ENCODE measurements at regions not wholly inside any gene's neighbourhood (a gene's known extent, or its start where the extent isn't known, plus 50 kb on each side); places are given as distances from the start of the nearest gene placed in this dataset.

DNA sequence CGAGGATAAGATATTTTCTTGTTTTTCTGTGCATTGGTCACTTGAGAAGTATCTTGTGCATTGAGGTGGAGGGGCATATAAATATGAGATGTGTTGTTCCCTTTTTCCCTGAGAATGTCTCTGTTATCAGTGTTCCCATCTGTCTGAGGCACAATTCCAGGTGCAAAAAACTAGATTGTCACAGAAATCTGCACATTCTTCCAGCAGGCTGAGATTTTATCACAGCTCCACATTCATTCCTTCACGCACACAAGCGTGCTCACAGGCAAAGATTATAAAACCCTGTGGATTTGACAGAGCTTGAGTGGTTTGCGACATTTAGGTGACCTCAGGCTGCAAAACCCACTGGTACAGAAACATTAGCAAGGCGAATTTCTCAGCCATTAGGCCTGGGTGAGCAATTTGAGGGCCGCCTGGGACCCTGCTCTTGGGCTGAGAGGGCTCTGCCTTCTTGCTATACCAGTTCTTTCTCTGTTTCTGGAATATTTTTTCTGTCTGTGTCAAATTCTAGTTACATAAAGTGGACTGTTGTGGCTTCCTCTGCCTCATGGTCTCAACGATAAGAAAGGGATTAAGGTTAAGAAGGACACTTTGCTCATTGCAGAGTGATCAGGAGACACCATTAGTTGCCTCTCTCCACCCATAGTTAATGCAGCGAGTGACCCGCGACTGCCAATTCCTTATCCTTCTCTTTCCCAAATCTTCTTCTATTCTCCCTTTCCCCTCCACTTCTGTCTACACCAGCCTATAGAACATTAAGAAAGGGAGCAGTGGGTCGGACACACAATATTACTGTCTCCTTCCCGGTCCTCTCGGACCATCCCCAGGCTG, 86.7 kb upstream of the C1QTNF7 start:
- no peak for ATAC-seq

DNA sequence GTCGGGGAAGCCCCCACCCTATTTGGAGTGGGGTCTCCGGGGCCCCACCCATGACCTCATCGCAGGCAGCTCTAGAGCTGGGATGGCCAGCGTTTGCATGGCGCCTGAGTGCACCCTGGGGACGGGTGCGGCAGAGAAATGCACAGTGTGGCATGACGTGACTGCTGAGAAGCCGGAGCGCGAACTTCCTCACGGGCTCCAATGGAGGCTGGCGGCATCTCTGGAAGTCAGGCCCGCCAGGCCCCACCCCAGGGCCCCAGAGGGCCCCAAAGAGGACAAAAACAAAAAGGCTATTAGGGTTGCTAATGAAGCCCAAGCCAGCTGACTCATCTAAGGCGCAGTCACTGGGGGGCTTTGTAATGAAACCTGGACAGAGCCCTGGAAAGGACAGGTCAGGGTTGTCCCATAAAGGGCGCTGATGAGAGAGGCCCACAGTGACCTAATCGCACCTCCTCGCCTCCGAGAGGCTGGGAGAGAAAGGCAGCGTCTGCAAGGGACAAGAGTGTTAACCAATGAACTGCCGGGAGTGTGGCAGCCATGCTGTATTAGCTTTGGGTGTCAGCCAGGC, 86.0 kb upstream of the C1QTNF7 start:
- ATAC-seq = no peak

DNA sequence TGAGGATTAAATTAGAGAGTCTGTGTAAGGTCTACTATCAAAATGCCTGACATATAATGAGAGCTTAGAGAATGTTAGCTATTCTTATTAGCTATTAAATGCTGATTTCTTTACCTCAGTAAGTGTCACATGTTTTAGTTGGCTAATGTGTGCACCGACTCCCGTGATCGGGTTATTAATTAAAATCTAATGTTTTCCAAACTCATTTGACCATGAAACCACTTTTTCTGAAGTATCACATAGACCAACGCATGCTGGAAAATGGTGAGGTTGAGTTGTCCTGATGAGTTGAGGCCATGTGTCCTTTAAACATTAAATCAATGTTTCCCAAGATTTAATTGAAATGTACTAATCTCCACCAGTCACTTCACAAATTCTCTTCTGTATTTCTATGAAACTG, 84.8 kb upstream of the C1QTNF7 start:
- no peak for ATAC-seq

DNA sequence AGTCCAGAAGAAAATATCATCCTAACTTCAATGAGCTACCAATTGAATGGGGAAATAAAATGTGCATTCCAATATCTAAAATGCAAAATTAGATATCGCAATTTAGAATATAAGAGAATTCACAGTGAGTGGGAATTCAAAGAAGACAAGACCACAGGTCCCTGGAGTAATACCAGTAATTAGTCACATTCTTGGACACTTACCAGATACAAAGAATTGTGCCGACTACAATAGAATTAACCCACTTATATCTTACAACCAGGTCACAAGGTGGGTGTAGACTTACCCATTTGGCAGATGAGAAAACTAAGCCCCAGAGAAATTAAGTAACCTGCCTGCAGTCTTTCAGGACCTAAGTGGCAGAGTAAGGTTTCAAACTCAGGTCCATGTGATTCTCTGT, 84.3 kb upstream of the C1QTNF7 start:
- no peak for ATAC-seq

DNA sequence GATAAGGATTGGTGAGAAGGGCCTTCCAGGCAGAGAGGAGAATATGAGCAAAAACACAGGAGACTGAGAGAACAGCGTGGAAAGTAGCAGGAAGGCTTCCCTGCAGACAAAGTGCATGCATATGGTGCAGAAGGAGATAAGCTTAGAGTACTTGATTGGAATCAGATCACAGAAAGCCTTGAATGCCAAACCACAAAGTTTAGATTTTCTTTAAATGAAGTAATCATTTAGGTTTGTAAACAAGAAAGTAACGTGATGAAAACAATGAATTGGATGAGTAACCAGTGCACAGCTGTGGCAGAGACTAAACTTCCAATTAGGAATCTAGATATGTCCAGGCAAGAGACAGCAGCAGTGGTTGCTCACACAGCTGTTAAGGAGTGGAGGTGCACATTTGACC, 83.8 kb upstream of the C1QTNF7 start:
- ATAC-seq = no peak

DNA sequence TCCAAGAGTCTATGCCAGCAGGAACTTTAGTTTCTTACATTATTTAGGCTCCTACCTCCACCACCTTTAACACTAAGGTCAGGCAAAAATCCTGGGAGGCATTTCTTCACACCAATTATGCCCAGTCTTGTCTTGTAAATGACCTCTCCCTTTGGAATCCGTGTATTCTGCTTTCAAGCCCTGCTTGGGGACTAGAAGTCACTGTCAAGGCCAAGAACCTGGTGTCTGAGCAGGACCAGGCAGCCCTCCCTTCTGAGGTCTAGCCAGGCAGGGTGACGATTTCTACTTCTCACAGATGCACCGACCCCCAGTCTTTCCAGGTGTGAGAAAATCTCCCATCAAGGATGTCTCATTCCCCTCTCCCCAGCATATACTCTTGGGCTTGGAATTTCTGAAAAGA, 82.7 kb upstream of the C1QTNF7 start:
- no peak for ATAC-seq

DNA sequence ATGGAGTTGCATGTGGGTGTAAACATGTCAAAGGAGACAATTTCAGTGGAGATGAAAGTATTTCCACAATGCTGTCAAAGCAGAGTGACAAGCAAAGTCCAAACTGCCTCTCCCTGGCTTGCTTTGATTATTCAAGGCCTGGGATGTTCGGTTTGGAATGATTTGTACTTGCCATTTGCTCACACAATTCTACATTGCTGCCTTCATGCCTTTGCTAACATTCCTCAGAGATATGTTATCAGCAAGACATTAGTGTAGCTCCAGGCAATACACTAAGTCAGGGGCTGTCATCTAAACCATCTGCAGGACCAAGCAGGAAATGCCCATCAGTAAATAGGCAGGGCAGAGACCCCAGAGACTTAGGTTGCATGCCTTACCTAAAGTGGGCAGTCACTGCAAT, 79.6 kb upstream of the C1QTNF7 start:
- no peak for ATAC-seq

DNA sequence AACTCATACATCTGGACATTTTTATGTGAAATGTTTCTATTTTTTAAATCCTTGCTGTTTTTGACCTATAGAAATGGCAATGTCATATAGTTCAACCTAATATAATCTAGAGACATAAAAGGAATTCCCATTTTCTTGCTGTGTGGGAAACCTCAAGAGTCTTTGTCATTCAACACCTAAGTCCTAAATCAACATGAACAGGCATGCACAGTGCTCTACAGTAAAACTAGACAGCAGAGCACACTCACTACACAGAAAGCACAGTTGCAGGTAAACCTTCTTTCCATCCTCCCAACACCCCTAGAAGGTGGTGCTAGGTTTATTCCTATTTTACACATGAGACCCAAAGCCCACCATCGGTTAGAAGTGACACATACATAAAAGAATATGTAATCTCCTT, 79.1 kb upstream of the C1QTNF7 start:
- no peak for ATAC-seq

DNA sequence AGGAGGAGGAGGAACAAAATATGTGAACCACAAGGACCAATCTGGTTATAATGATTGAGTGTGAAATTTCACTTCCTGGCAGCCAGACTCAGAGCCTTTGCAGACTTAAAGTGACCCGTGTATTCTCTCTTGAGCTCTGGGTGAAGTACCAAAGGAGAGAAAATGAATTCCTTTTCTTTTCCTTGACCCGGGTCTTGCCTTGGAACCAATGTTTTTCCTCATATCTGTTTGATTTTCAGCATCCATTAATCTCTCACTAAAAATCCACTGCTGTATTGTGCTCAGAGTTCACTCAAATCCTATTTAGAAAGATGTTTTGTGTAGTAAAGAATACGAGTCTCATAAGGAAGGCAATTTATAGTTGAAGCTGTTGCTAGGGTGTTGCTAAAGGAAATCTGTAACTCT, 78.3 kb upstream of the C1QTNF7 start:
- ATAC-seq = no peak

DNA sequence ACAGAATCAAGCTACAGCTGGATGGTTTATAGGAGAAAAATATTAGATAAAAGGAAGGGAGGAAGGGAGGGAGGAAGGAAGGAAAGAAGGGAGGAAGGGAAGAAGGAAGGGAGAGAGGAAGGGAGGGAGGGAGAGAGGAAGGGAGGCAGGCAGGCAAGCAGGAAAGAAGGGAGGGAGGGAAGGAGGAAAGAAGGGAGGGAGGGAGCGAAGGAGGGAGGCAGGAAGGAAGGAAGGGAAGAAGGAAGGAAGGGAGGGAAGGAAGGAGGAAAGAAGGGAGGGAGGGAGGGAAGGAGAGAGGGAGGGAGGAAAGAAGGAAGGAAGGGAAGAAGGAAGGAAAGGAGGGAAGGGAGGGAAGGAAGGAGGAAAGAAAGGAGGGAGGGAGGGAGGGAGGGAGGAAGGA, 77.9 kb upstream of the C1QTNF7 start:
- ATAC-seq = no peak

DNA sequence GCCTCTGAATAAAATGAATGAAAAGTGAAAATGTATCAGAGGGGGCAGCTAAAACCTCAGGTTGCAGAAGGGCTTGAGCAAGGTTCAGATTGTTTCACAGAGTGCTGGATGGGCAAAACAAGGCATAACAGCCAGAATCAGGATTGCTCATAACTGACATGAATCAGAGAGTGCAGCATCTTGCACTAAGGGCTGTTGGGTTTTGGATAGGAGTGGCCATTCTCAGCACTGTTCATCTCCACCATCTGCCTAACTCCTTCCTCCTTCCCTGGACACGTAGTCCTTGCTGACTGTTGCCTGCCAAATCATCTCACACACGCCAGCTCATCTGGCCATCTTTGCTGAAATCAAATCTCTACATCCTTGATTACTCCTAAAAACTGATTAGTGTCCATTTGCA, 75.3 kb upstream of the C1QTNF7 start:
- ATAC-seq = no peak

DNA sequence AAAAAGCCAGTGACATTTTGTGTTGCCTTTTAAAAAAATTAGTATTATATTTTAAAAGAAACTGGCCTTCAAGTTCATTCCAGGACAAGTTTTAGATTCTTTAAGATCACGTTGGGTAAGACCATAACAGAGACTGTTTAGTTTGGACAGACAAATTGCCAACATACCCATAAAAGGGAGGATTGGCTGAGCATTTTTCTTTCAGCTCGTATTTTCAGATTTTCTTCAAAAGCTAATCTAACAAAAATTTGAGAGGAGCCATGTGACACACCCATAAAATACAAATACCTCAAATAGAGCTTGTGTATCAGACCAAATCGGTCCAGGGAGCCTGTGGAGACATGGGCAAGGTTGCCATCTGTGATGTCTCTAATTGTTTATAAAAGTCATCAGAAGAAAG, 74.6 kb upstream of the C1QTNF7 start:
- ATAC-seq = no peak

DNA sequence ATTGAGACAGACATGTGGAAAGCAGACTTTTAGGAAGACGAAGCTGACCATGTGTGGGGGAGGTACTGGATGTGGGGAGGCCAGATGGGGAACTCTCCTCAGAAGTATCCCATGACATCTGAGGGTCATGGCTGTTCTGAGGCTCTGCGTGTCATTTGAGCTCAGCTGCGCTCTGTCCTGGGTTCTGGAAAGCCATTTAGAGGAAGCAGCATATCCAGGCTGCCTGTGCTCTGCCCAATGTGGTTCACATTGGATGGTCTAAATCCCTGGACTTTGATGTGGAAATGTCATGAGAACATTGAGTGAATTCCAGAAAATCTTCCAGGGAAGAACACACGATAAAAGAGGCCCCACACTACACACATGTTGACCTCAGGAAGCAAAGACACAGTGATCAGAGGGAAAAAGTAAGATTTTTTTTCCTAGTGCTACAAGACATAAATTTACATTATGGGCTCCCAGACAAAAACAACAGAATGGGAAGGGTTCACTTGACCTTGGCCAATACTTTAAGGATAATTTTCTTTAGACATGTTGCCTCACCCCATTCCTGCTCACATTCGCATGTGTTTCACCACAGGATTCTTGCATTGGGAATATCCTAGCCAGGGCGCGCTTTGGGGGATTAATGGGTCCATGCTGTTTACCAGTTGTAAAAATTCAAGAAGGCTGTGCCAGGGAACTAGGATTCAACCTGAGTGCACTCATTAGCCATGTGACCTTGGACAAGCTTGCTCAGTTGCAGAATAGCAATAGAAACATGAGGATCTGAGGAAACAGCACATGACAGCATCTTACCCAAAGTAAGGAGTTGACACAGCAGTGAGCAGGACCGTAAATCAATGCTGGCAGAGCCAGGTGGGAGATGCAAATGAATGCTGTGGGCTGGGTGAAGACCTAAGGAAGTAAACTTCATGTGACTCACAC, 73.2 kb upstream of the C1QTNF7 start:
- ATAC-seq = no peak

DNA sequence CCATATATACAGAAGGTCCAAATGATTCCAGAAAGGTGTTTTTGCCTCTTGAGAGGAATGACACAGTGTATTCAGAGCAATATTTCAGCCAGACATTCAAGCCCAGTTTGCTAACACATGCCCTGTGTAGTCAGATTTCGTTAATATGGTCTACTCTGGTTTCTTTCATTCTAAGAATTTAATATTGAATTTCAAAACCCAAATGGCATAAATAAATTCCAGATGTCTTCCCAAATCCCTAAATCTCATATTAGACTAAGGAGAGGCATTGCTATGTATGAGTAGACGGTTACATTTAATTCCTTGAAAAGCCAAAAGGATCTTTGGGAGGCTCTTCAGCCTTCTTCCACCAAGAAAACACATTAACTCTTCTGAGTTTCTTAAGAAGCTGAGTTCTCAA, 66.3 kb upstream of the C1QTNF7 start:
- ATAC-seq = no peak

DNA sequence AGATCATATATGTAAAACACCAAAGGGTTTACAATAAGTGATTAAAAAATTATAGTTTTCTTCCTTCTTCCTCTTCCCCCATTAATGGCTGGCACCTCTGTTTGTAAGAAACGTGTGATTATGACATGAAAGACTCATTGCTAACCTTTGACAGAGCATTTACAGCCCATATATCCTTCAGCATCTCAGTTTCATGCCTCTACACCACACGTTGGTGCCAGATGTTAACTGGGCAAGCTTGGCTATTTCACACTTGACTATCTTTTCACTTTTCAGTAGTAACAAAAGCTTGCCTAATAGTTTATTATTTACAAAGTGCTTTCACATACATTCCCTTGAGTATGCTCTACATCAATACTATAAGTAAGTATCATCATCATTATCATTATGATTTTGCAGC, 65.3 kb upstream of the C1QTNF7 start:
- ATAC-seq = no peak

DNA sequence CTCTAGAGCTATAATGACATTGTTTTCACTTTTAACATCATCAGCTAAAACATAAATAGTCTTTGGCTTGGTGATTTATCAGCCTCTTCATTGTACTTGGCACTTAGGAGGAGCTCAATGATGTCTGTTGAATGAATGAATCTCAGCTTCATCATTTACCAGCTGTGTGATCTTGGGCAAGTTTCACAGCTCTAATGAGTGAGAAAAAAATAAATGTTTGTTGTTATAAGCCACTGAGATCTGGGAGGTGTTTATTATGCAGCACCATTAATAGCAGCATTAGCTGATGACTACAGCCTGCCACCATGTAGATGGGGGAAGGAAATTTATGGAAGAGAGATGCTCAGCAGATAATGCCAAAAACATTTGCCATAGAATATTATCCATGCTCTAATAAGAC, 63.6 kb upstream of the C1QTNF7 start:
- ATAC-seq = no peak

DNA sequence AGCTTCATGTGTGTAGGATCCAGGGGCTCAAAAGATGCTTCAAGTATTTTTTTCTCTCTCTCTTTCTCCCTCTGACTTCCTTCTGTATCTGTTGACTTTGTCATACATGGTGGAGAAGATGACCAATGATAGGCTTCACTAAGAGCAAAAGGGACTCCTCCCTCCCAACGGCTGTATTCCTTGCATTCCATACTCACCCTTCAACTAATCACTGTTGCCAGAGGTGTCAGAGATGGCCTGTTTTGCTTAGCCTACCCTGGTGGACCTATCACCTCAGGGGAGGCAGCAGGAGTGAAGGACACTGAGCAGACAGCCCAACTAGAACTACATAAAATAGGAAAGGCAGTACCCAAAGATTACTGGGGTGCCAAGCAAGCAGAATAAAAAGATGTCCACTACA, 62.2 kb upstream of the C1QTNF7 start:
- no peak for ATAC-seq

DNA sequence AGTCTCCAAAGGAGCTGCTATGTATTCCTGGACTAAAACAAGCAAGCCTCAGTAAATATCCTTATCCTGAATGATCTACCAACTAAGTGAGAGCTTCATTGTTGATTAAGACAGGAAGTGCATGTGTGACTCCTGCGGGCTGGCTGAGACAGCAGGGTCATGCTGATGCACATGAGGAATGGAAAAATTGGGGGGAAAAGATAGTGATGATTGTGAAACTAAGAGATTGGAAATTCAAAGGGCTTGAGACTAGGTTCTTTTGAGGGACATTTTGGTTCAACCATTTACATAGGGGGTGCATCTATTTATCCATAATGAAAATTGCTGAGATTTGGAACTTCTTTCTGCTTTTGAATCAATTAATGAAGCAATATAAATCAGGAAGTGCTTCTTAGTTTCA, 61.1 kb upstream of the C1QTNF7 start:
- ATAC-seq = no peak

DNA sequence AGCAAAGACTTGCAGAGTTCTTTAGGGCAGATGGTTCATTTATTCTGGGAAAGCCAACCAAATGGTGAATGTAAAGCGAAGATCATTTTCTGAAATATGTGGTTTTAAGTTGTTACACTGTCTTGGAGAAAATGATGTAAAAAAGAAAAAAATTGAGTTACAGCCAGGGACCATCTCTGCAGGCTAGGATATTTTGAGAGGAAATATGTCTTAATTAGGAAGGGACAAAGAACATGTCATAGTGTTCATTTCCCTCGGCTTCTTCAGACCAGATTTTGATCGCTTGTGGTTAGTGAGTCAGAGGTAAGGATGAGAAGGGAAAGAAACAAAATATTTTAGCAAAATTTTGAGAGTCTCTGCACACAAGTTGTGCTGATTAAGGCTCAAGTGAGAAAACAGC, 59.0 kb upstream of the C1QTNF7 start:
- no peak for ATAC-seq

DNA sequence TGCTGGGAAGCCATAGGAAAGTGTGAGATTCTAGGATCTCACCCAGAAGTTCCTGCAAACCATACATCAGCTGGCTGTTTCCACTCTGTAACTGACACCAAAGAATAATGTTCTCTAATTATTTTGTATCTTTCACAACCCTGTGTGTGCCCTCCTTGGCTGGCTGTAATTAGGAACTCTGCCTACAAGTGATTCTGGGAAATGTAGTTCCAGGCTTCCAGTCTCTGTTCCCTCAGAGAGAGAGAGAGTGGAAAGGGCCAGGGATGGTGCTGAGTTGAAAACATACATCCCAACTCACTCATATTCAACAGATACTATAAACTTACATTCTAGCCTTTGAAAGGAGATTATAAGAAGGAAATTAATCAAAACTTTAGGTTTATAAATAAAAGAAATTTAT, 57.5 kb upstream of the C1QTNF7 start:
- ATAC-seq = no peak

DNA sequence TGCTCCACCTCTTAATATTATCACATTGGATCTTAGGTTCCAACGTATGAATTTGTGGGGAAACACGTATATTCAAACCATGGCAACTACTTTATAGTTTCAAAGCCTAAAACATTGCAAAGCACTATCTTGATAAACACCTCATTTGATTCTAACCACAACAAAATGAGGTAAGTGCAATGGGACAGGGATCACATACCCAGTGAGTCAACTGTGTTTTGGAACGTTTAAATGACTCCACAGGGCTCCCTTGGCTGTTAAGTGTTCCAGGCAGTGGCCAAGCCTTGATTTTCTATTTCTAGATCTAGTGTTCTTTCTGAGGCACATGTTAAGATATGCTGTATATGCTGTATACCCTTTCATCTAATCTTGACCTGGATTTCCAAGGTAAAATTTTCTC, 54.5 kb upstream of the C1QTNF7 start:
- ATAC-seq = no peak

DNA sequence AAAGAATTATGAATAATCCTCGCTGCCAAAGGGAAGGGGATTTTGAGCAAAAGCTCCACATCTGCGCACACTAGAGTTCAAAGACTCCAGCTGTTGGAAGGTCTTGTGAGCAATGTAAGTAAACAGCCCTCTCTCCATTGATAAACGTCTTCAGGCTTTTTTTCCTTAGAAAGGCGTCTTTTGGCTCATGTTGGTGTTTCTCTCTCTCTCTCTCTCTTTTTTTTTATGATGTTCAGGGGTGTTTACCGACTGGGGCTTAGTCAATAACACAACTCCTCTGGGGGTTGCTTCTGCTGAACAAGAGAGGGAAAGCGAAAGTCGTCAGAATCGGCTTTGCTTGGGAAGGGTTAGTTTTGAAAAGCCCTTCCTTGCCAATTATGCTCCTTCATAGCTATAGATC, 53.2 kb upstream of the C1QTNF7 start:
- no peak for ATAC-seq

DNA sequence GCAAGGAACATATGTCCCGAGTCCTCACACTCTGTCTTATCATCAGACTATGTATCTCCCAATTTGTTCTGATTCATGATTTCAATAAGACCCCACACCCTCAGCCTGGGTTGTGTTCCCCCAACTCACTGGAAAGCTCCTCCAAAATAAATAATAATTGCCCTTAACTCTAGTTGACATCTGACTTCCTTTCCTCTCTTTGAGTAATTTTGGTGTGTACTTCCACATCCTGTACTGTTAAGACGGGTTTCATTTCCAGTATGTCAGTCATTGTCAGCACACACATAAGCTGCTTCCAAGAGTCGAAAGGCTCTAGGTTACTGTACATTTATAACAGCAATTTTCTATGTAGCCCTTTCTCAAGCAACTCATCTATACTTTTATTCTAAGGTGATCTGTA, 52.2 kb upstream of the C1QTNF7 start:
- ATAC-seq = no peak

DNA sequence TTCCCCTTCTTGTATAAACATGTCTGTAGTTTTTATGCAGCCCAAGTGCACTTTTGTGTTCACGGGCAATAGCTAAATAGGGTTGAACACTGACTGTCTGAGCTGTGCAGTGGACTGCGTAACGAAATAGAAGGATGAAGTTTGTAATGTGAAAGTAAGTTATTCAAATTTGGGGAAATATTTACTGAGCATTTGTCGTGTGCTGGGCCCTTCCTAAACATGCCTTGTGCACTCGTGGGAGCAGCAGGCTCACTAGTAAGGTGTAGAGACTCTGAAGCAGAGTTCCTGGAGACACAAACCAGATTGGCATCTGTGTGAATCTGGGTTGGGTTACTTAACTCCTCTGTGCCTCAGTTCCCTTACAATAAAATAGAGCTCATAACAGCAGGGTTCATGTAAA, 51.7 kb upstream of the C1QTNF7 start:
- ATAC-seq = no peak
